SK-N-MC (cell line): ENCODE measurements at regions not wholly inside any gene's neighbourhood (a gene's known extent, or its start where the extent isn't known, plus 50 kb on each side); places are given as distances from the start of the nearest gene placed in this dataset.

ENCODE experiments used
- EZH2 ChIP-seq: fragments of 200-600 bp; sonication (generic); IDR thresholded peaks from one replicate; pipeline ENCODE4 v1.6.1; 2017; ENCODE audit warnings: antibody characterized with exemption
- POLR2AphosphoS5 ChIP-seq: IDR thresholded peaks from 2 replicates; pipeline ENCODE4 v1.6.1; 2012; ENCODE audit warnings: mild to moderate bottlenecking, low read depth, low read length, borderline replicate concordance

DNA sequence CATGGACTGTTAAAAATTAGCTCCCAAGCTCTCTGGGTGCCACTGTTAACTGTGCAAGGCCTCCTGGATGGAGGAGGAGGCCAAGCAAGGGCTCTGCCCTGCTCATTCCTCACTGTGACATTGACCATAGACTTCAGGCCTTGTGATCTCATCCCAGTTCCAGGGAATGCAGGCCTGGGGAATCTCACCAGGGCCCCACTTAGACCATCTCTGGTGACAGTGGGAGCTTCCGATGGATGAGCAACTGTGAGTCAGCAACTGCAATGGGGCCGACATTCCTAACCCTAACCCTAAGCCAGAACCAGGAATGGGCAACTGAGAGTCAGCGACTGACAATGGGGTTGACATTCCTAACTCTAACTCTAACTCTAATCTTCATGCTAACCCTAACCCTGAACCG is 50.4 kb upstream of the MSMB start:
- no peak for TF ChIP-seq POLR2AphosphoS5
- TF ChIP-seq EZH2 = no peak
